HG03175 (cell line): ENCODE measurements at regions not wholly inside any gene's neighbourhood (a gene's known extent, or its start where the extent isn't known, plus 50 kb on each side); places are given as distances from the start of the nearest gene placed in this dataset.
A peak's percentile ranks its signal among the peaks of the same experiment; 100 is the strongest.
"Not testable (repeated sequence)": the region's sequence is repeated elsewhere in the genome, so short reads cannot be mapped to it uniquely, and the experiment has no call there.

Experiments used
- ATAC-seq: cut with Tn5 transposase; IDR thresholded peaks from one replicate; pipeline ENCODE4 v1.9.1; 2021; ENCODE audit warnings: mild to moderate bottlenecking, moderate library complexity; ENCODE audit not compliant: unreplicated experiment

- no peak for ATAC-seq
Measured at GRCh38 chr5:102049517-102049916, 246.6 kb downstream of the SLCO4C1 start.

- no peak for ATAC-seq
Measured at GRCh38 chr5:102048940-102049339, 247.1 kb downstream of the SLCO4C1 start.

- not testable (repeated sequence) for ATAC-seq
Measured at GRCh38 chr5:102047073-102047472, 249.0 kb downstream of the SLCO4C1 start.

- ATAC-seq = no peak
Measured at GRCh38 chr5:102040326-102040725, 255.8 kb downstream of the SLCO4C1 start.

- no peak for ATAC-seq
Measured at GRCh38 chr5:102036927-102037326, 259.2 kb downstream of the SLCO4C1 start.

- no peak for ATAC-seq
Measured at GRCh38 chr5:102031711-102032110, 264.4 kb downstream of the SLCO4C1 start.

- no peak for ATAC-seq
Measured at GRCh38 chr5:102018690-102019089, 277.4 kb downstream of the SLCO4C1 start.

- ATAC-seq = no peak
Measured at GRCh38 chr5:102018279-102018678, 277.8 kb downstream of the SLCO4C1 start.

- no peak for ATAC-seq
Measured at GRCh38 chr5:102014371-102014770, 281.7 kb downstream of the SLCO4C1 start.

- ATAC-seq = no peak
Measured at GRCh38 chr5:102010644-102011043, 285.4 kb downstream of the SLCO4C1 start.

- no peak for ATAC-seq
Measured at GRCh38 chr5:101997235-101997634, 298.8 kb downstream of the SLCO4C1 start.

GRCh38 chr5:101995585-101995984 lies 300.5 kb downstream of the SLCO4C1 start:
- no peak for ATAC-seq

GRCh38 chr5:101991486-101991885 lies 304.6 kb downstream of the SLCO4C1 start:
- no peak for ATAC-seq

- ATAC-seq = no peak
Measured at GRCh38 chr5:101989659-101990058, 306.4 kb downstream of the SLCO4C1 start.

- ATAC-seq = peak; percentile 90
Measured at GRCh38 chr5:101977729-101978345, 318.2 kb downstream of the SLCO4C1 start.

GRCh38 chr5:101976933-101977332 lies 319.2 kb downstream of the SLCO4C1 start:
- ATAC-seq = no peak

- no peak for ATAC-seq
Measured at GRCh38 chr5:101969742-101970141, 326.3 kb downstream of the SLCO4C1 start.

GRCh38 chr5:101966476-101966875 lies 329.6 kb downstream of the SLCO4C1 start:
- ATAC-seq = no peak

- no peak for ATAC-seq
Measured at GRCh38 chr5:101955891-101956290, 340.2 kb downstream of the SLCO4C1 start.

- no peak for ATAC-seq
Measured at GRCh38 chr5:101950019-101950418, 346.1 kb downstream of the SLCO4C1 start.

- ATAC-seq = no peak
Measured at GRCh38 chr5:101948615-101949014, 347.5 kb downstream of the SLCO4C1 start.

- ATAC-seq = no peak
Measured at GRCh38 chr5:101943784-101944183, 352.3 kb downstream of the SLCO4C1 start.

GRCh38 chr5:101942321-101942882 lies 353.7 kb downstream of the SLCO4C1 start:
- ATAC-seq = peak; percentile 86
